ENCODE measurements at regions not wholly inside any gene's neighbourhood (a gene's known extent, or its start where the extent isn't known, plus 50 kb on each side); places are given as distances from the start of the nearest gene placed in this dataset.

DNA sequence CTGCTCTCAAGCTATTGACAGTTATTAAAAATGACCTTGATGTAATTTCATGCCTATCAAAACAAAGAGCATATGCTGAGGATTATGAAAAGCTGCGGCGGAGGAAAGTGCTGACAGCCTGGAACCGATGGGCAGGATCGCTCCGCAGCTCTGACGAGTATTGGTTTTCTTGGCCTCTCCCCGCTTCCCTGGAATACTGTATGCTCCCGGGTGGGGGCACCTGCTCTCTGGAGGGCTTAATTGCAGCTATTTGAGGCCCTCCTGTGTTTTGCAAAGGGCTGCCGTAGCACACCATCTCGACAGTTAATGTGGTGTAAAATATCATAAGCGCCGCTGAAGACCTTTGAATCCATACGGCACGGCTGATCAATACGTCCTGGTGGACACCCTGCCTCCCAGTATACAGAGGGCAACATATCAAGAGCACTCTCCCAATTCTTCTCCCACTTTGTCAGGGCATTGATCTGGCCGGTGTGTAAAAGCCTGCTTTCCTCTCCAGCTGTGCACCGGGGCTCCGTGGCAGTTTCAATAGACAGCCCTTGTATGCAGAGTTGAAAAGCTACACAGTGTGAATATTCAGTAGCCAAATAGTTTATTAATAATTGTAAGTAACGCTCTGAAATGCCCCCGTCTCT lies 662.4 kb downstream of the GALR1 start:
- no peak for DNase-seq (ENCODE audit: low spot score)

- no peak for DNase-seq (ENCODE audit: low spot score)
These were observed 669.1 kb downstream of the GALR1 start for GRCh38 chr18:77918730-77919129.

DNA sequence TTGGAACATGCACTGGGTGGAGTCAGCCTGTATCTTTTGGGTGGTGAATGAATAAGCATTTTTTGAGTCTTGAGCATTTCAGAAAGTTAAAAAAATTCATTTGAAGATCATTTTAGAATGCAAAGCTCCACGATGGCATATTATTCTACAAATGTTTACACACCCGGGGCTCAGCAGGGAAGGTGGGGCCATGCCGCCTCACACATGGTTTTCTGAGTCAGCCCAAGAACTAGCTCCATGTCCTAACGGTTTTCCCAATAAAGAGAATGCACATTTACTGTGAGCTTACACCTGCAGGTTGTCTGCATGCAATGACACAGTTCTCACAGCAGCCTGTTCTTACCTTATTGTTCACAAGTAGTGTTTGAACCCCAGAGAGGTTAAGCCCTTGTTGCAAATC lies 670.3 kb downstream of the GALR1 start:
- no peak for DNase-seq (ENCODE audit: low spot score)

DNA sequence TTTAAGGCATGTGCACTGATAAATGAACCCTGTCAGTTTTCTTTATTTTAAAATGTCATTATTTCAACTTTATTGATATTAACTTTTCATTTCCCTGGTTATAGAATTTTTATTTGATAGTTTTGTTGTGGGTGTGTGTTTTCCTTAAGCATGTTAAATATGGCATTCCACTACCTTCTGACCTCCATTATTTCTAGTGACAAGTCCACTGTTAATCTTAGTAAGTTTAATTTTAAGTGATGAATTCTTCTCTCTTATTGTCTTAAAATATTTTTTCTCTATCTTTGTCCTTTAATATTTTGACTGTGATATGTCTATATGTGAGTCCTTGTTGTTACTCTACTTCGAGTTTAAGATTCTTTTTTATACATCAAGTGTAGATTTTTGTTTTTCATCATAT lies 685.7 kb downstream of the GALR1 start:
- no peak for DNase-seq (ENCODE audit: low spot score)

- DNase-seq (ENCODE audit: low spot score): no peak
These were observed 690.9 kb downstream of the GALR1 start for GRCh38 chr18:77940566-77940965.

DNA sequence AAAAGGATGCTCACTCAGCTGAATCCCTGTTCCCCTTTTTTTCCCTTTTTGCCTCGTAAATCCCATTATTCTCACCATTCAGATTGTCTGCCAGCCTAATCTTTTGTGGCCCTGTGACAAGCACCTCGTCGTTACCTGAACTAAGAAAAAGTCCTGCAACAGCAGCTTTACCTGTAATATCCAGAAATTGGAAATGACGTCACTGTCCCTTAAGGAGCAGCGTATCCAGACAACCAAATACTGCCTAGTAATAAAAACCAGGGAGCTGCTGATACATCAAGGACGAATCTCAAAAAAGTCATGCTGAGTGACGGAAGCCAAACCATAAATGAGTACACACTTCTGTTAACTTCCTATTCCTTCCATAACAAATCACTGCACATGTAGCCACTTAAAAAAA lies 694.9 kb downstream of the GALR1 start:
- DNase-seq (ENCODE audit: low spot score): no peak

DNA sequence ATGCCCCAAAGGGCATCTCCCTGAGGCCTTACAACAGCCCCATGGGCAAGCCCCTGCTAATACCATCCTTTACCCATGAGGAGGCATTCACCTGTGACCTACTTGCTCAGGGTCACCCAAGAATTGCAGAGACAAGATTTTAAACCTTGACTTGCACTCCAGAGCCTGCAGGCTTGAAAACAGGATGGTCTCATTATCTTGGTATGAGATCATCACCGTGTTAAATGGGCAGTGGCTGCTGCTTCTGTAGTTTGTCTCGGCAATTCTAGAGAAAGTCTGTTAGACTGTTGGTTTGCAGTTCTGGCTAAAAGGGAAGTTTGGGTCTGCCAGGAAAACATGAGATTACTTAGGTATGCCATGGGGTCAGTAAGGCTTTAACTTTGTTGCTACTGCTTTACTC lies 698.9 kb downstream of the GALR1 start:
- DNase-seq (ENCODE audit: low spot score): no peak

- no peak for DNase-seq (ENCODE audit: low spot score)
These were observed 699.8 kb downstream of the GALR1 start for GRCh38 chr18:77949355-77949973.

DNA sequence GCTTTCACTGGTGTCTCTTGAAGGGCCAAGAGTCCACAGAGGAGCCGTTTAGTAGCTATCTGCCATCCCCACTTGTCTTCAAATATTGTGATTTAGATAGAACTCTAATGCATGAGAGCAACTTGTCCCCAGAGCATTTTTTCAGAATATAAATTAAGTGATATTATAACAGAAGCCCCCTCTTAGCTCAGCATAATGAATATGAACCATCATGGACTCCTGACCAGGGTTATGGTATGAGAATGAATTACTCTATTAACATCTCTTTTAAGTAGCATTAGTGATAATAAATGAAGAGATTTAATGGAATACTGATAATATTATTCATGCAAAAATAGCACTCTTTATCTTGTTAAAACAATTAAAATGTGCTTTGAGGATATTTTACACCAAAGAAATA lies 709.6 kb downstream of the GALR1 start:
- DNase-seq (ENCODE audit: low spot score): no peak

DNA sequence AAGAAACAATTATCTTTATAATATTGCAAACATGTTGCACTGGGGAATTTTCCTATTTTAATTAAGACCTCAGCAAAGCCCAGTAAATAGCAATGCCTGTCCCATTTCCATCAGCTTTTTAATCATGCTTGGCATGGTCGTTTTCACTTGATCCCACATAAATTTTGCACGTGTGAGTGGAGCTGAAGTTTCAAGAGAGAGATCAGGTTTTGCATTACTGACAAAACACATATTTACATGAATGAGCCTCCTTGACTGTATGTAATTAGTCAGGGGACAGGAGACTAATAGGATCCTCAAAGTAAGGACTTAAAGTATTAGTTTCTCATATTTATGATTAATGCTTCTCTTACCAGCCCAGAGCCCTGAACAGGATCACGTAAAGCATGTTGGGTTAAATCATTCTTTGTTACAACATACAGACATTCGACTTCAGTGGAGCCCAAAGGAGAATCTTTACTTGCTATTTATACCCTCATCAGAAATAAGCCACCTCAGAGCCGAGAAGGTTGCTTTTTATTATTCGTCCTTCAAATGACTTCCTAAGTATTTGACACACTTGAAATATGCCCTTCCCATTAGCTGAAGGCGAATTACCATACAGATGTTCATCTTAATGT lies 711.3 kb downstream of the GALR1 start:
- DNase-seq (ENCODE audit: low spot score): no peak

GRCh38 chr18:77967071-77967470 lies 717.4 kb downstream of the GALR1 start:
- no peak for DNase-seq (ENCODE audit: low spot score)

GRCh38 chr18:77967791-77968190 lies 718.1 kb downstream of the GALR1 start:
- DNase-seq (ENCODE audit: low spot score): no peak

DNA sequence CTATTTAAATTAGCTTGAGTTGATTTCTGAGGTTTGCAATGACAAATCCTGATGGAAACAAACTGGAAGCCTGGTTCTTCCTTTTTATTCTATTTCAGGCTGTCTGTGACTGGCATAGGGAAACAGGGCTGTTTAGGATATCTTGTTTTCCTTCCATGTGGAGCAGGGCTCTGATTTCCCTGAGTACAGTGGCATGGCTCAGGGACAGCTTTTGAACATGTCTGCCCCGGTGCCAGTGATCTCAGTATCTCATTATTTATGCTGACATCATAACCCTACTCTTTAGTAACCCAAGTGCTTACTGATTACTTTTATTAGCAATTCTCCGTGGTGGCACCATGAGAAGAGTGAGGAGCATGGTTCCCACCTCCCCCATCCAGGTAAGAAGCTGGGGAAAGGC lies 720.3 kb downstream of the GALR1 start:
- DNase-seq (ENCODE audit: low spot score): no peak

- no peak for DNase-seq (ENCODE audit: low spot score)
These were observed 721.2 kb downstream of the GALR1 start for GRCh38 chr18:77970814-77971213.

DNA sequence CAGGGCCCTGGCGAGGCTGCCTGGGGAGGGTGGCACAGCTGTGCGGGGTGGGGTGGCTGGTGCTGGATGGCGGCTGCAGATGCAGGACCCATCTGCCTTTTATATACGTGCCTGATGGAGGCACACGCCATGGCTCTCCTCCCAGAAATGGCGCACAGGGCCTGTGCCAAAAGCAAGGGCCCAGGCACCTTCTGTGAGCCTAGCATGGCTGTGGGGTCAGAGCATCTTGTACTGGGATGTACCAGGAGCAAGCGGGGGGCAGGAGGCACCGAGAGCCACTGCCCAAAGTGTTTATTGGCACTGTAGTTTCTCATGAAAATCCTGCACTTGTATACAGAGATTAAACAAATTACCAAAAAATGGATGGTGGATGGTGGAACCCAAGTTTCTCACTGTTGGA lies 724.1 kb downstream of the GALR1 start:
- no peak for DNase-seq (ENCODE audit: low spot score)

- DNase-seq (ENCODE audit: low spot score): no peak
These were observed 724.7 kb downstream of the GALR1 start for GRCh38 chr18:77974329-77974728.

DNA sequence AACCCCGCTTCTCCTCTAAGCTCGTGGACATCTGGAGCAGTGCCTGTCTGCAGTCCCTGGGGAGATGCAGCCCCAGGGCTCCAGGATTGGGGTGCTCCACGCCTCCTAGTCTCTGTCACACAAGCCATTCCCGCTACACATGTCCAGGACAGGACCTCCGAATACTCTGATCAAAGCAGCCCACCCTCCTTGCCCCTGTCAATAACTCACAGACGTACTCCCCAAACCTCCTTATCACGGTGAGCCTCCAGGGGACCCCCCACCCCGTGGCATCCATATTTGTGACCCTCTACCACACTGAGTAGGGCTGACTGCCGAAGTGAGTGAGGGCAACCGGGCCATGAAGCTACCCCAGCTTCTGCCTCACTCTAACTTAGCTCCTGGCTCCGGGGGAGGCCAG lies 727.7 kb downstream of the GALR1 start:
- DNase-seq (ENCODE audit: low spot score): no peak

DNA sequence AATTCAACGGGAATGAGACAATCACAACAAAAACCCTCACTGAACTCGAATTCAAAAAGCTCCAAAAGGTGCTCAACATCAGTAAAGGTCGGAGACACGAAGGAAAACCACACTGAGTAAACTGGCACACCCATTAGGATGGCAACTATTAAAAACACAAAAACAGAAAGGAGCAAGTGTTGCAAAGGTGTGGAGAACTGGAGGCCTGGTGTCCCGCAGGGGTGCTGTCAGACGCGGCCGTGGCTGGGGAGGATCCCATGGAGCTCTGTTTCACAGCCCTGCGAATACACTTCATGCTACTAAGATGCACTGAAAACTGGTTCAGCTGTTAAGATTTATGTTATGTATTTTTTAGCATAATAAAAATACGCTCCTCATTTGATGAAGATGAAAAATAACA lies 730.6 kb downstream of the GALR1 start:
- no peak for DNase-seq (ENCODE audit: low spot score)

- DNase-seq (ENCODE audit: low spot score): no peak
These were observed 732.2 kb downstream of the GALR1 start for GRCh38 chr18:77981874-77982273.

DNA sequence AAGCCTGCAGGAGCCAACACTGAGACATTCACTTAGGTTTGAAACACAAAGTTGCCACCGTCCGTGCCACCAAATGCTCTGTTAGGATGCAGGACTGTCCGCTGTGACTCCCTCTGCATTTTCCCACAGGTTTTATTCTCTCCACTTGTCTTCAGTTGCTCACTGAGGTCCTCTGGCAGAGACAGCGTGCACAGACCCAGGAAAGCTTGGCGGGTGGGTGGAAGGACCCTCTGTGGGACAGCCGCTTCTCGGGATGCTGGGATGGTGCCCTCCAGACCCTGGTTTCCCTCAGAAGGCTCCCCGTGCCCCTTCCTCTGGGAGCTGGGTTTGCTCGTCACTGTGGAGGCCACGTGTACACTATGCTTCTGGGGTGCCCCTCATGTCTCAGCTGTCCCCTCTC lies 733.6 kb downstream of the GALR1 start:
- no peak for DNase-seq (ENCODE audit: low spot score)

GRCh38 chr18:77984178-77984577 lies 734.5 kb downstream of the GALR1 start:
- no peak for DNase-seq (ENCODE audit: low spot score)

DNA sequence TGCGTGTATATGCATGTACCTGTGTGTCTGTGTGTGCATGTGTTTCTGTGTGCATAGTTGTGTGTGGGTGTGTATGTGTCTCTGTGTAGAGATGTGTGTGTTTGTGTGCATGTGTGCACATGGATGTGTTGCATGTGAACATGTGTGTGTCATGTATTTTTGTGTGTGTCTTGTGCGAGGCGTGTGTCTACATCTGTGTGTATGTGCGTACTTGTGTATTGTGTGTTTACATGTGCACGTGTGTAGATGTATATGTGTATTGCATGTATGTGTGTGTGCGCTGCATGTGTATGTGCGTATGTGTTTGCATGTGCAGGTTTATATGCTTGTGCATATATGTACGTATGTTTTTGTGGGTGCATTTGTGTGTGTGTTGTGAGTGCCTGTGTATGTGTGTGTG lies 735.2 kb downstream of the GALR1 start:
- DNase-seq (ENCODE audit: low spot score): no peak

- DNase-seq (ENCODE audit: low spot score): no peak
These were observed 736.1 kb downstream of the GALR1 start for GRCh38 chr18:77985526-77986281.
